ENCODE measurements at regions not wholly inside any gene's neighbourhood (a gene's known extent, or its start where the extent isn't known, plus 50 kb on each side); places are given as distances from the start of the nearest gene placed in this dataset.

DNA sequence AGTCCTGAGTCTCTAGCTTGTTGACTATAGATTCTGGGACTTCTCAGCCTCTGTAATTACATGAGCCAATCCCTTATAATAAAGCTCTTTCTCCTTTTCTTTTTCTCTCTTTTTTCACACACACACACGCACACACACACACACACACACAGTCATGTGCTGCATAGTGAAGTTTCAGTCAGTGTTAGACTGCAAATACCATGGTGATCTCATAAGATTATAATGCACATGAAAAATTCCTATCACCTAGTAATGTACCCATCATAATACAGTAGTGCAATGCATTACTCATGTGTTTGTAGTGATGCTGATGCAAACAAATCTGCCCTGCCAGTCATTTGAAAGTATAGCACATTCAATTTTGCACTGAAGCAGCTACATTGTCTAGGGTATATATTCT, 558.2 kb downstream of the SUCLG1 start:
- TF ChIP-seq, protein P1, sequence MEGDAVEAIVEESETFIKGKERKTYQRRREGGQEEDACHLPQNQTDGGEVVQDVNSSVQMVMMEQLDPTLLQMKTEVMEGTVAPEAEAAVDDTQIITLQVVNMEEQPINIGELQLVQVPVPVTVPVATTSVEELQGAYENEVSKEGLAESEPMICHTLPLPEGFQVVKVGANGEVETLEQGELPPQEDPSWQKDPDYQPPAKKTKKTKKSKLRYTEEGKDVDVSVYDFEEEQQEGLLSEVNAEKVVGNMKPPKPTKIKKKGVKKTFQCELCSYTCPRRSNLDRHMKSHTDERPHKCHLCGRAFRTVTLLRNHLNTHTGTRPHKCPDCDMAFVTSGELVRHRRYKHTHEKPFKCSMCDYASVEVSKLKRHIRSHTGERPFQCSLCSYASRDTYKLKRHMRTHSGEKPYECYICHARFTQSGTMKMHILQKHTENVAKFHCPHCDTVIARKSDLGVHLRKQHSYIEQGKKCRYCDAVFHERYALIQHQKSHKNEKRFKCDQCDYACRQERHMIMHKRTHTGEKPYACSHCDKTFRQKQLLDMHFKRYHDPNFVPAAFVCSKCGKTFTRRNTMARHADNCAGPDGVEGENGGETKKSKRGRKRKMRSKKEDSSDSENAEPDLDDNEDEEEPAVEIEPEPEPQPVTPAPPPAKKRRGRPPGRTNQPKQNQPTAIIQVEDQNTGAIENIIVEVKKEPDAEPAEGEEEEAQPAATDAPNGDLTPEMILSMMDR (IDR thresholded peaks at IDR 0.05): no peak
- TF ChIP-seq POLR2A (IDR thresholded peaks at IDR 0.05): no peak

All from testis (tissue), 2 donors.